HG02763 (cell line): ENCODE measurements at regions not wholly inside any gene's neighbourhood (a gene's known extent, or its start where the extent isn't known, plus 50 kb on each side); places are given as distances from the start of the nearest gene placed in this dataset.

Experiments used
- ATAC-seq: cut with Tn5 transposase; IDR thresholded peaks from one replicate; pipeline ENCODE4 v1.9.1; 2021; ENCODE audit warnings: mild to moderate bottlenecking, moderate library complexity; ENCODE audit not compliant: unreplicated experiment

- no peak for ATAC-seq
These were observed 523.3 kb upstream of the RGS18 start for GRCh38 chr1:191634801-191635508.

- ATAC-seq = no peak
These were observed 521.9 kb upstream of the RGS18 start for GRCh38 chr1:191636345-191636744.

- no peak for ATAC-seq
These were observed 516.6 kb upstream of the RGS18 start for GRCh38 chr1:191641420-191642260.

GRCh38 chr1:191643060-191643459 lies 515.2 kb upstream of the RGS18 start:
- ATAC-seq = no peak

- ATAC-seq = no peak
These were observed 509.3 kb upstream of the RGS18 start for GRCh38 chr1:191648939-191649338.

- ATAC-seq = no peak
These were observed 496.2 kb upstream of the RGS18 start for GRCh38 chr1:191662051-191662450.

GRCh38 chr1:191662746-191663145 lies 495.5 kb upstream of the RGS18 start:
- ATAC-seq = no peak

- no peak for ATAC-seq
These were observed 489.7 kb upstream of the RGS18 start for GRCh38 chr1:191668525-191668924.

GRCh38 chr1:191669629-191670028 lies 488.6 kb upstream of the RGS18 start:
- ATAC-seq = no peak

GRCh38 chr1:191671236-191671635 lies 487.0 kb upstream of the RGS18 start:
- no peak for ATAC-seq

- ATAC-seq = no peak
These were observed 483.6 kb upstream of the RGS18 start for GRCh38 chr1:191674626-191675179.

- ATAC-seq = no peak
These were observed 482.1 kb upstream of the RGS18 start for GRCh38 chr1:191675856-191676783.

- no peak for ATAC-seq
These were observed 472.6 kb upstream of the RGS18 start for GRCh38 chr1:191685669-191686068.

GRCh38 chr1:191687721-191688120 lies 470.5 kb upstream of the RGS18 start:
- ATAC-seq = no peak

- no peak for ATAC-seq
These were observed 467.3 kb upstream of the RGS18 start for GRCh38 chr1:191690931-191691330.

GRCh38 chr1:191693797-191694196 lies 464.5 kb upstream of the RGS18 start:
- no peak for ATAC-seq

- ATAC-seq = peak; percentile 82
These were observed 462.4 kb upstream of the RGS18 start for GRCh38 chr1:191695865-191696264.

GRCh38 chr1:191696354-191696753 lies 461.9 kb upstream of the RGS18 start:
- ATAC-seq = no peak

- ATAC-seq = no peak
These were observed 460.7 kb upstream of the RGS18 start for GRCh38 chr1:191697556-191697955.

GRCh38 chr1:191698246-191698645 lies 460.0 kb upstream of the RGS18 start:
- no peak for ATAC-seq

- ATAC-seq = no peak
These were observed 458.9 kb upstream of the RGS18 start for GRCh38 chr1:191699343-191699742.
